Astrocyte (in vitro differentiated cells and primary cell): ENCODE measurements at regions not wholly inside any gene's neighbourhood (a gene's known extent, or its start where the extent isn't known, plus 50 kb on each side); places are given as distances from the start of the nearest gene placed in this dataset.

ENCODE experiments used
- DNase-seq: peaks from one replicate; pipeline ENCODE4 v3.0.0-alpha.2; 2010; ENCODE audit warnings: low read depth
- FAIRE-seq: peaks from 2 replicates; lab custom pipeline; 2011; peaks lifted over from hg19 to GRCh38; lab: Jason Lieb, UNC
- H2AFZ ChIP-seq: 2 replicates; pipeline ENCODE4 v1.6.0; 2012; ENCODE audit warnings: low read depth, low read length, inconsistent platforms
- H3K27ac ChIP-seq: 2 replicates; pipeline ENCODE4 v1.5.1; 2011; ENCODE audit warnings: low read depth, low read length, inconsistent platforms
- H3K27me3 ChIP-seq: 2 replicates; pipeline ENCODE4 v1.6.0; 2011; ENCODE audit warnings: low read length, inconsistent platforms; ENCODE audit not compliant: insufficient read depth
- H3K36me3 ChIP-seq: 2 replicates; pipeline ENCODE4 v1.5.1; 2011; ENCODE audit warnings: low read length, inconsistent platforms; ENCODE audit not compliant: insufficient read depth
- H3K4me1 ChIP-seq: 2 replicates; pipeline ENCODE4 v1.5.1; 2011; ENCODE audit warnings: low read length, inconsistent platforms; ENCODE audit not compliant: insufficient read depth
- H3K4me2 ChIP-seq: 2 replicates; pipeline ENCODE4 v1.6.0; 2012; ENCODE audit warnings: low read length, inconsistent platforms
- H3K4me3 ChIP-seq: 2 replicates; pipeline ENCODE4 v1.5.1; 2011; ENCODE audit warnings: low read depth, mild to moderate bottlenecking, low read length, inconsistent platforms; ENCODE audit not compliant: insufficient read depth
- H3K79me2 ChIP-seq: 2 replicates; pipeline ENCODE4 v1.6.0; 2012; ENCODE audit warnings: mild to moderate bottlenecking, low read length, inconsistent platforms; ENCODE audit not compliant: insufficient read depth
- H3K9ac ChIP-seq: 2 replicates; pipeline ENCODE4 v1.6.0; 2012; ENCODE audit warnings: mild to moderate bottlenecking, low read length, inconsistent platforms
- H3K9me3 ChIP-seq: 2 replicates; pipeline ENCODE4 v1.5.1; 2012; ENCODE audit warnings: low read depth, mild to moderate bottlenecking, low read length, inconsistent platforms; ENCODE audit not compliant: insufficient read depth
- H4K20me1 ChIP-seq: 2 replicates; pipeline ENCODE4 v1.6.0; 2012; ENCODE audit warnings: low read length, inconsistent platforms; ENCODE audit not compliant: insufficient read depth
- H3K27ac Mint-ChIP-seq: one replicate; pipeline ENCODE4 v1.8.0; 2021; ENCODE audit warnings: mild to moderate bottlenecking, mixed read lengths; ENCODE audit not compliant: unreplicated experiment
- H3K27me3 Mint-ChIP-seq: one replicate; pipeline ENCODE4 v1.8.0; 2021; ENCODE audit warnings: low read depth, mixed read lengths; ENCODE audit not compliant: unreplicated experiment
- H3K36me3 Mint-ChIP-seq: one replicate; pipeline ENCODE4 v1.8.0; 2021; ENCODE audit warnings: low read depth, mixed read lengths; ENCODE audit not compliant: unreplicated experiment
- H3K4me1 Mint-ChIP-seq: one replicate; pipeline ENCODE4 v1.8.0; 2021; ENCODE audit warnings: low read depth, mixed read lengths; ENCODE audit not compliant: unreplicated experiment
- H3K4me3 Mint-ChIP-seq: one replicate; pipeline ENCODE4 v1.8.0; 2021; ENCODE audit warnings: mild to moderate bottlenecking, moderate library complexity, mixed read lengths; ENCODE audit not compliant: unreplicated experiment
- H3K9me3 Mint-ChIP-seq: one replicate; pipeline ENCODE4 v1.8.0; 2021; ENCODE audit warnings: mild to moderate bottlenecking, mixed read lengths; ENCODE audit not compliant: unreplicated experiment
- CTCF ChIP-seq: IDR thresholded peaks from 2 replicates; pipeline ENCODE4 v1.5.1; 2011; ENCODE audit warnings: low read depth, mild to moderate bottlenecking, inconsistent platforms, low read length, moderate library complexity; ENCODE audit not compliant: insufficient read depth
- EZH2 ChIP-seq: IDR thresholded peaks from 2 replicates; pipeline ENCODE4 v1.6.1; 2012; ENCODE audit warnings: mild to moderate bottlenecking, low read length, inconsistent platforms; ENCODE audit not compliant: insufficient read depth

GRCh38 chr13:86474971-86475370 is 675.8 kb upstream of the SLITRK6 start:
- FAIRE-seq (no peak), DNase-seq (no peak)
- Histone ChIP-seq H3K9ac (no peak overlapping the region), H3K79me2 (no peaks in the 10 kb centered on the region), H3K36me3 (no peaks in the 10 kb centered on the region), H3K27me3 (no peaks in the 10 kb centered on the region), H4K20me1 (no peaks in the 10 kb centered on the region), H3K4me1 (no peaks in the 10 kb centered on the region), H2AFZ (no peak overlapping the region), H3K27ac (no peak overlapping the region), H3K9me3 (no peaks in the 10 kb centered on the region), H3K4me3 (no peak overlapping the region), H3K4me2 (no peak overlapping the region)
- Mint-ChIP-seq H3K27me3 (no peaks in the 10 kb centered on the region), H3K36me3 (no peaks in the 10 kb centered on the region), H3K27ac (no peak overlapping the region), H3K4me1 (no peaks in the 10 kb centered on the region), H3K9me3 (no peaks in the 10 kb centered on the region), H3K4me3 (no peak overlapping the region)
- TF ChIP-seq EZH2 (no peak), CTCF (no peak)

- Histone ChIP-seq H3K4me2 (no peak overlapping the region), H2AFZ (no peak overlapping the region), H4K20me1 (no peaks in the 10 kb centered on the region), H3K27me3 (no peaks in the 10 kb centered on the region), H3K9ac (no peak overlapping the region), H3K9me3 (no peaks in the 10 kb centered on the region), H3K36me3 (no peaks in the 10 kb centered on the region), H3K4me3 (no peak overlapping the region), H3K79me2 (no peaks in the 10 kb centered on the region), H3K4me1 (no peaks in the 10 kb centered on the region), H3K27ac (no peak overlapping the region)
- FAIRE-seq (no peak), DNase-seq (no peak)
- Mint-ChIP-seq H3K4me3 (no peak overlapping the region), H3K4me1 (no peaks in the 10 kb centered on the region), H3K36me3 (no peaks in the 10 kb centered on the region), H3K27ac (no peak overlapping the region), H3K9me3 (no peaks in the 10 kb centered on the region), H3K27me3 (no peaks in the 10 kb centered on the region)
- TF ChIP-seq EZH2 (no peak), CTCF (no peak)
Measured at GRCh38 chr13:86476656-86477055, 677.4 kb upstream of the SLITRK6 start.

DNA sequence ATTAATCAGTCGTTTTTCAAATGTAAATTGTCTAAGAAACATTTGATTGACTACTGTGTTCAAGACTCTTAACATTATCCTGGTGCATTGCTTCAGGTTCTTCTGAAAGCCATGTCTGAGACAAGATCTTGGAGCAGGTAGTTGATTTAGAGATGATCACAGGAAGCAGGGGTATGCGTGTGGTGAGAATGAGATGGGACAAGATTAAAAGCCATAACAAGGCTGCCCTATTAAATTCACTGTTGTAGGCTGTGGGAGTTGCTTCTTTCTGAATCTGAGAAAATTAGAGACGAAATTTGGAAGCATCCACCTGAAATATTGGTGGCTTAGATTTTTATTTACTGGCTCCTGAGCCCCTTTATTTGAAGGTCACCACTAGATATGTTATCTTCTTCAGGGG is 687.4 kb upstream of the SLITRK6 start:
- Histone ChIP-seq H3K79me2 (no peaks in the 10 kb centered on the region), H3K4me1 (no peaks in the 10 kb centered on the region), H3K9me3 (no peaks in the 10 kb centered on the region), H4K20me1 (no peaks in the 10 kb centered on the region), H2AFZ (no peak overlapping the region), H3K4me3 (no peak overlapping the region), H3K9ac (no peak overlapping the region), H3K27ac (no peak overlapping the region), H3K36me3 (no peaks in the 10 kb centered on the region), H3K27me3 (no peaks in the 10 kb centered on the region), H3K4me2 (no peak overlapping the region)
- Mint-ChIP-seq H3K4me1 (no peaks in the 10 kb centered on the region), H3K27ac (no peak overlapping the region), H3K36me3 (no peaks in the 10 kb centered on the region), H3K9me3 (no peaks in the 10 kb centered on the region), H3K4me3 (no peak overlapping the region), H3K27me3 (no peaks in the 10 kb centered on the region)
- DNase-seq (no peak), FAIRE-seq (no peak)
- TF ChIP-seq EZH2 (no peak), CTCF (no peak)
